ENCODE measurements at regions not wholly inside any gene's neighbourhood (a gene's known extent, or its start where the extent isn't known, plus 50 kb on each side); places are given as distances from the start of the nearest gene placed in this dataset.

GRCh38 chr5:42089705-42090104, 164.6 kb downstream of the FBXO4 start:
- no peak for TF ChIP-seq POLR2A (IDR thresholded peaks at IDR 0.05)
- no peak for TF ChIP-seq CTCF (IDR thresholded peaks at IDR 0.05)
